ENCODE measurements at regions not wholly inside any gene's neighbourhood (a gene's known extent, or its start where the extent isn't known, plus 50 kb on each side); places are given as distances from the start of the nearest gene placed in this dataset.

GRCh38 chr13:22009500-22009899 lies 338.6 kb downstream of the FGF9 start:
- no peak for DNase-seq (ENCODE audit: low spot score)

- DNase-seq (ENCODE audit: low spot score), result no peak
Measured at GRCh38 chr13:22009937-22010336, 339.1 kb downstream of the FGF9 start.

- DNase-seq (ENCODE audit: low spot score), result no peak
Measured at GRCh38 chr13:22012686-22013085, 341.8 kb downstream of the FGF9 start.

- no peak for DNase-seq (ENCODE audit: low spot score)
Measured at GRCh38 chr13:22014469-22014868, 343.6 kb downstream of the FGF9 start.

GRCh38 chr13:22017226-22017625 lies 346.4 kb downstream of the FGF9 start:
- no peak for DNase-seq (ENCODE audit: low spot score)

- DNase-seq (ENCODE audit: low spot score), result no peak
Measured at GRCh38 chr13:22018076-22018835, 347.4 kb downstream of the FGF9 start.

GRCh38 chr13:22018836-22019210 lies 347.9 kb downstream of the FGF9 start:
- no peak for DNase-seq (ENCODE audit: low spot score)

GRCh38 chr13:22024381-22024994 lies 353.6 kb downstream of the FGF9 start:
- no peak for DNase-seq (ENCODE audit: low spot score)

GRCh38 chr13:22027566-22027965 lies 356.7 kb downstream of the FGF9 start:
- no peak for DNase-seq (ENCODE audit: low spot score)

GRCh38 chr13:22028831-22029230 lies 358.0 kb downstream of the FGF9 start:
- no peak for DNase-seq (ENCODE audit: low spot score)

GRCh38 chr13:22030321-22030720 lies 359.4 kb downstream of the FGF9 start:
- no peak for DNase-seq (ENCODE audit: low spot score)

GRCh38 chr13:22031702-22032286 lies 360.9 kb downstream of the FGF9 start:
- no peak for DNase-seq (ENCODE audit: low spot score)

- DNase-seq (ENCODE audit: low spot score), result no peak
Measured at GRCh38 chr13:22032905-22033304, 362.0 kb downstream of the FGF9 start.

- DNase-seq (ENCODE audit: low spot score), result no peak
Measured at GRCh38 chr13:22039961-22040360, 369.1 kb downstream of the FGF9 start.

GRCh38 chr13:22040810-22041364 lies 370.0 kb downstream of the FGF9 start:
- DNase-seq (ENCODE audit: low spot score), result no peak

GRCh38 chr13:22041741-22042140 lies 370.9 kb downstream of the FGF9 start:
- DNase-seq (ENCODE audit: low spot score), result no peak

- no peak for DNase-seq (ENCODE audit: low spot score)
Measured at GRCh38 chr13:22047082-22047784, 376.4 kb downstream of the FGF9 start.

- DNase-seq (ENCODE audit: low spot score), result no peak
Measured at GRCh38 chr13:22047785-22048104, 376.9 kb downstream of the FGF9 start.

- DNase-seq (ENCODE audit: low spot score), result no peak
Measured at GRCh38 chr13:22049384-22049783, 378.5 kb downstream of the FGF9 start.

- peak; percentile 8 for DNase-seq (ENCODE audit: low spot score)
Measured at GRCh38 chr13:22050951-22051563, 380.2 kb downstream of the FGF9 start.

- no peak for DNase-seq (ENCODE audit: low spot score)
Measured at GRCh38 chr13:22053053-22053452, 382.2 kb downstream of the FGF9 start.

GRCh38 chr13:22055259-22055658 lies 384.4 kb downstream of the FGF9 start:
- DNase-seq (ENCODE audit: low spot score), result no peak

Measured in cerebellar cortex (tissue), 1 donor.